H9 (cell line): ENCODE measurements at regions not wholly inside any gene's neighbourhood (a gene's known extent, or its start where the extent isn't known, plus 50 kb on each side); places are given as distances from the start of the nearest gene placed in this dataset.

Source experiments
- DNase-seq: peaks from one replicate; pipeline ENCODE4 v3.0.0-alpha.2; 2017
- H2AFZ ChIP-seq: one replicate; pipeline ENCODE4 v1.6.1; 2013; ENCODE audit warnings: mild to moderate bottlenecking, low read length, control low read depth, moderate library complexity
- H2AK5ac ChIP-seq: 2 replicates; pipeline ENCODE4 v1.6.1; 2013; ENCODE audit warnings: low read length, control low read depth, mixed read lengths; ENCODE audit not compliant: insufficient read length
- H2BK120ac ChIP-seq: one replicate; pipeline ENCODE4 v1.6.1; 2013; ENCODE audit warnings: low read depth, mild to moderate bottlenecking, low read length, control low read depth, inconsistent platforms; ENCODE audit not compliant: poor library complexity, severe bottlenecking
- H2BK12ac ChIP-seq: 2 replicates; pipeline ENCODE4 v1.6.1; 2013; ENCODE audit warnings: low read length, control low read depth, mixed read lengths, low read depth; ENCODE audit not compliant: insufficient read length
- H2BK15ac ChIP-seq: 2 replicates; pipeline ENCODE4 v1.6.1; 2013; ENCODE audit warnings: low read depth, low read length, control low read depth
- H2BK20ac ChIP-seq: one replicate; pipeline ENCODE4 v1.6.1; 2013; ENCODE audit warnings: low read depth, mild to moderate bottlenecking, low read length, control low read depth, inconsistent platforms; ENCODE audit not compliant: poor library complexity, severe bottlenecking
- H2BK5ac ChIP-seq: 2 replicates; pipeline ENCODE4 v1.6.1; 2013; ENCODE audit warnings: low read length, control low read depth, mixed read lengths; ENCODE audit not compliant: insufficient read length
- H3K14ac ChIP-seq: 2 replicates; pipeline ENCODE4 v1.6.1; 2013; ENCODE audit warnings: low read length, control low read depth; ENCODE audit not compliant: insufficient read depth
- H3K18ac ChIP-seq: 2 replicates; pipeline ENCODE4 v1.6.1; 2013; ENCODE audit warnings: low read depth, mild to moderate bottlenecking, mixed read lengths, low read length, control low read depth; ENCODE audit not compliant: insufficient read length
- H3K23ac ChIP-seq: 2 replicates; pipeline ENCODE4 v1.6.1; 2013; ENCODE audit warnings: low read length, control low read depth, mixed read lengths, low read depth; ENCODE audit not compliant: insufficient read length
- H3K23me2 ChIP-seq: 2 replicates; pipeline ENCODE4 v1.6.1; 2013; ENCODE audit warnings: low read depth, mild to moderate bottlenecking, mixed read lengths, low read length, control low read depth; ENCODE audit not compliant: insufficient read length, poor library complexity, severe bottlenecking
- H3K27ac ChIP-seq: 2 replicates; pipeline ENCODE4 v1.5.1; 2013; ENCODE audit warnings: low read length, control low read depth, mixed read lengths, low read depth; ENCODE audit not compliant: insufficient read length
- H3K27me3 ChIP-seq: 2 replicates; pipeline ENCODE4 v1.6.1; 2013; ENCODE audit warnings: low read length, control low read depth, inconsistent platforms; ENCODE audit not compliant: insufficient read depth
- H3K4ac ChIP-seq: 2 replicates; pipeline ENCODE4 v1.6.1; 2013; ENCODE audit warnings: low read depth, mild to moderate bottlenecking, control low read depth, inconsistent platforms, low read length, moderate library complexity
- H3K4me1 ChIP-seq: 2 replicates; pipeline ENCODE4 v1.6.1; 2013; ENCODE audit warnings: low read length, control low read depth, inconsistent platforms; ENCODE audit not compliant: insufficient read depth
- H3K4me2 ChIP-seq: 2 replicates; pipeline ENCODE4 v1.6.1; 2013; ENCODE audit warnings: low read length, control low read depth, mixed read lengths; ENCODE audit not compliant: insufficient read length, insufficient read depth
- H3K56ac ChIP-seq: 2 replicates; pipeline ENCODE4 v1.6.1; 2013; ENCODE audit warnings: low read depth, mild to moderate bottlenecking, mixed read lengths, low read length, control low read depth; ENCODE audit not compliant: insufficient read length
- H3K79me1 ChIP-seq: 2 replicates; pipeline ENCODE4 v1.6.1; 2013; ENCODE audit warnings: low read depth, mild to moderate bottlenecking, moderate library complexity, low read length, control low read depth, inconsistent platforms; ENCODE audit not compliant: insufficient read depth, poor library complexity, severe bottlenecking
- H3K79me2 ChIP-seq: 2 replicates; pipeline ENCODE4 v1.6.1; 2013; ENCODE audit warnings: low read length, control low read depth, inconsistent platforms; ENCODE audit not compliant: insufficient read depth
- H3K9ac ChIP-seq: 2 replicates; pipeline ENCODE4 v1.6.1; 2013; ENCODE audit warnings: low read length, control low read depth, mixed read lengths; ENCODE audit not compliant: insufficient read length; ENCODE audit errors: extremely low read depth
- H3K9me3 ChIP-seq: one replicate; pipeline ENCODE4 v1.6.1; 2013; ENCODE audit warnings: low read depth, low read length, inconsistent platforms; ENCODE audit not compliant: control insufficient read depth
- H3T11ph ChIP-seq: one replicate; pipeline ENCODE4 v1.6.1; 2013; ENCODE audit warnings: mild to moderate bottlenecking, low read length, control low read depth, inconsistent platforms
- H4K20me1 ChIP-seq: one replicate; pipeline ENCODE4 v1.6.1; 2013; ENCODE audit not compliant: control insufficient read depth, insufficient read length, insufficient read depth
- H4K5ac ChIP-seq: 2 replicates; pipeline ENCODE4 v1.6.1; 2013; ENCODE audit warnings: low read depth, mild to moderate bottlenecking, mixed read lengths, low read length, control low read depth; ENCODE audit not compliant: insufficient read length
- H4K8ac ChIP-seq: replicated peaks from 2 replicates; pipeline ENCODE4 v1.6.1; 2013; ENCODE audit warnings: low read length, control low read depth, mixed read lengths, low read depth; ENCODE audit not compliant: insufficient read length
- H4K91ac ChIP-seq: 2 replicates; pipeline ENCODE4 v1.6.1; 2013; ENCODE audit warnings: low read depth, mild to moderate bottlenecking, moderate library complexity, mixed read lengths, low read length, control low read depth; ENCODE audit not compliant: insufficient read length
- H3K27ac Mint-ChIP-seq, 3 experiments: 2 replicates in 2 of 3; 3 replicates in 1 of 3; pipeline ENCODE4 v1.8.0; 2020 to 2021; ENCODE audit warnings: mixed read lengths in 3 of 3, mild to moderate bottlenecking in 1 of 3, moderate library complexity in 1 of 3
- H3K27me3 Mint-ChIP-seq: 2 replicates; pipeline ENCODE4 v1.8.0; 2021; ENCODE audit warnings: low read depth, mild to moderate bottlenecking, moderate library complexity, mixed read lengths
- H3K36me3 Mint-ChIP-seq, 3 experiments: 2 replicates in 2 of 3; 3 replicates in 1 of 3; pipeline ENCODE4 v1.8.0; 2020 to 2021; ENCODE audit warnings: low read depth in 3 of 3, mixed read lengths in 3 of 3; ENCODE audit not compliant: insufficient read depth in 1 of 3
- H3K4me1 Mint-ChIP-seq, 2 experiments: 2 replicates each; pipeline ENCODE4 v1.8.0; 2020; ENCODE audit warnings: mixed read lengths in 2 of 2
- H3K4me3 Mint-ChIP-seq, 2 experiments: 2 replicates in 1 of 2; 3 replicates in 1 of 2; pipeline ENCODE4 v1.8.0; 2020 to 2021; ENCODE audit warnings: mild to moderate bottlenecking in 2 of 2, mixed read lengths in 2 of 2, moderate library complexity in 1 of 2
- H3K9me3 Mint-ChIP-seq, 2 experiments: 2 replicates in 1 of 2; 3 replicates in 1 of 2; pipeline ENCODE4 v1.8.0; 2020; ENCODE audit warnings: mild to moderate bottlenecking in 2 of 2, mixed read lengths in 2 of 2, moderate library complexity in 1 of 2
- CTCF ChIP-seq: fragments of 200-600 bp; sonication (generic); conservative IDR thresholded peaks from 3 replicates; pipeline ENCODE4 v1.8.0; 2021; ENCODE audit warnings: antibody characterized with exemption, mild to moderate bottlenecking
- WGBS: extraction: QIAGEN DNeasy Blood & Tissue Kit; methylation state at CpG from one replicate; pipeline ENCODE4 v1.1.7; 2013; ENCODE audit warnings: missing lambda C conversion rate, low lambda C conversion rate, mixed read lengths; ENCODE audit not compliant: insufficient read length; ENCODE audit errors: extremely low coverage; 5-methylcytosine and 5-hydroxymethylcytosine counted together

- Mint-ChIP-seq H3K4me1 (no peaks in the 10 kb centered on the region), H3K9me3 (no peaks in the 10 kb centered on the region; a peak in 3 of 5 replicates), H3K27me3 (no peaks in the 10 kb centered on the region), H3K4me3 (no peak overlapping the region), H3K27ac (no peak overlapping the region; a peak in 1 of 7 replicates), H3K36me3 (0 out of 7 replicates have a peak, but pooled peaks cover 0 to 3% (median 0%) of the 10 kb centered on the region in 3 experiments)
- Histone ChIP-seq H2BK120ac (no peak overlapping the region), H3K9ac (no peak overlapping the region), H3K14ac (no peak overlapping the region), H4K8ac (no peak overlapping the region), H3K4me1 (no peaks in the 10 kb centered on the region), H3K23ac (no peak overlapping the region), H2BK12ac (no peak overlapping the region), H4K91ac (no peak overlapping the region), H3K23me2 (no peaks in the 10 kb centered on the region), H3K79me1 (no peaks in the 10 kb centered on the region), H2AK5ac (no peak overlapping the region), H3K56ac (no peak overlapping the region), H2BK5ac (no peak overlapping the region), H3K4me2 (no peak overlapping the region), H4K5ac (no peak overlapping the region), H2BK20ac (no peak overlapping the region), H3T11ph (no peak overlapping the region), H2AFZ (no peak overlapping the region), H3K79me2 (no peaks in the 10 kb centered on the region), H3K27me3 (no peaks in the 10 kb centered on the region), H2BK15ac (no peak overlapping the region), H3K18ac (no peak overlapping the region), H4K20me1 (no peaks in the 10 kb centered on the region), H3K27ac (no peak overlapping the region), H3K9me3 (no peaks in the 10 kb centered on the region), H3K4ac (no peak overlapping the region)
- TF ChIP-seq CTCF = no peak
- no peak for DNase-seq
- WGBS = no CpG with 5 or more reads among the region's 5 CpGs
These were observed 460.1 kb upstream of the NCAM2 start for GRCh38 chr21:20538039-20538658.
